CD4-positive, alpha-beta T cell (primary cell): ENCODE measurements at regions not wholly inside any gene's neighbourhood (a gene's known extent, or its start where the extent isn't known, plus 50 kb on each side); places are given as distances from the start of the nearest gene placed in this dataset.

Experiments used
- ATAC-seq: fragments of 200-7000 bp; cut with Tn5 transposase; one replicate; pipeline ENCODE4 v1.10.0; 2022; ENCODE audit warnings: mild to moderate bottlenecking; ENCODE audit not compliant: poor library complexity
- CTCF ChIA-PET: fragments of 350-600 bp; sonication (Branson Sonifier 250); formaldehyde crosslinking; loops from one replicate; lab custom pipeline; 2021; ENCODE audit warnings: antibody characterized with exemption, inconsistent platforms; lab: Charles Lee
- POLR2A ChIA-PET: fragments of 350-600 bp; sonication (Branson Sonifier 250); formaldehyde crosslinking; loops from one replicate; lab custom pipeline; 2021; ENCODE audit warnings: antibody characterized with exemption, inconsistent platforms; lab: Charles Lee
- DNase-seq, 14 experiments: peaks; one replicate each; pipeline ENCODE4 v3.0.0-alpha.2; 2013 to 2020; ENCODE audit warnings: mixed read lengths in 2 of 14
- H3K27ac ChIP-seq, 2 donors: one replicate each; pipeline versions ENCODE4 v1.5.1 to v1.7.0; 2013; ENCODE audit warnings: low read length in 2 of 2, low read depth in 1 of 2, mild to moderate bottlenecking in 1 of 2
- H3K27me3 ChIP-seq, 2 experiments: 1 replicate in 1 of 2; 2 replicates in 1 of 2; pipeline versions ENCODE4 v1.6.1 to v1.7.0; 2013; ENCODE audit warnings: low read length in 2 of 2, control low read depth in 1 of 2, mild to moderate bottlenecking in 1 of 2, moderate library complexity in 1 of 2; ENCODE audit not compliant: insufficient read depth in 2 of 2, control insufficient read depth in 1 of 2
- H3K36me3 ChIP-seq: one replicate; pipeline ENCODE4 v1.6.1; 2013; ENCODE audit warnings: low read length, control low read depth; ENCODE audit not compliant: insufficient read depth
- H3K4me1 ChIP-seq: one replicate; pipeline ENCODE4 v1.6.1; 2013; ENCODE audit warnings: low read length, control low read depth; ENCODE audit not compliant: insufficient read depth
- H3K4me3 ChIP-seq: one replicate; pipeline ENCODE4 v1.5.1; 2013; ENCODE audit warnings: mild to moderate bottlenecking, low read length, moderate library complexity
- H3K9me3 ChIP-seq, 2 experiments: 1 replicate in 1 of 2; 2 replicates in 1 of 2; pipeline versions ENCODE4 v1.6.1 to v1.7.0; 2013; ENCODE audit warnings: low read length in 2 of 2, mild to moderate bottlenecking in 2 of 2, control low read depth in 1 of 2, moderate library complexity in 1 of 2; ENCODE audit not compliant: control insufficient read depth in 1 of 2, insufficient read depth in 1 of 2
- H3K27ac Mint-ChIP-seq: one replicate; pipeline ENCODE4 v1.8.0; 2020; ENCODE audit warnings: mixed read lengths
- H3K27me3 Mint-ChIP-seq: one replicate; pipeline ENCODE4 v1.8.0; 2021; ENCODE audit warnings: mixed read lengths
- H3K36me3 Mint-ChIP-seq: one replicate; pipeline ENCODE4 v1.8.0; 2021; ENCODE audit warnings: low read depth, mixed read lengths
- H3K4me1 Mint-ChIP-seq: one replicate; pipeline ENCODE4 v1.8.0; 2021; ENCODE audit warnings: low read depth, mixed read lengths
- H3K4me3 Mint-ChIP-seq: one replicate; pipeline ENCODE4 v1.8.0; 2020; ENCODE audit warnings: mild to moderate bottlenecking, mixed read lengths
- H3K9me3 Mint-ChIP-seq: one replicate; pipeline ENCODE4 v1.8.0; 2020; ENCODE audit warnings: mixed read lengths
- CTCF ChIP-seq: fragments of 200-600 bp; IDR thresholded peaks from one replicate; pipeline ENCODE4 v1.8.0; 2022; ENCODE audit warnings: antibody characterized with exemption, mild to moderate bottlenecking
- intact Hi-C, 2 experiments: fragments of 100-400 bp; cut with DNase I in 1 of 2; cut with micrococcal nuclease in 1 of 2; formaldehyde crosslinking; loops; one replicate each; pipeline versions ENCODE4 v1.15.1 to v1.9.0; 2023 to 2025; cut with DNase I, micrococcal nuclease

DNA sequence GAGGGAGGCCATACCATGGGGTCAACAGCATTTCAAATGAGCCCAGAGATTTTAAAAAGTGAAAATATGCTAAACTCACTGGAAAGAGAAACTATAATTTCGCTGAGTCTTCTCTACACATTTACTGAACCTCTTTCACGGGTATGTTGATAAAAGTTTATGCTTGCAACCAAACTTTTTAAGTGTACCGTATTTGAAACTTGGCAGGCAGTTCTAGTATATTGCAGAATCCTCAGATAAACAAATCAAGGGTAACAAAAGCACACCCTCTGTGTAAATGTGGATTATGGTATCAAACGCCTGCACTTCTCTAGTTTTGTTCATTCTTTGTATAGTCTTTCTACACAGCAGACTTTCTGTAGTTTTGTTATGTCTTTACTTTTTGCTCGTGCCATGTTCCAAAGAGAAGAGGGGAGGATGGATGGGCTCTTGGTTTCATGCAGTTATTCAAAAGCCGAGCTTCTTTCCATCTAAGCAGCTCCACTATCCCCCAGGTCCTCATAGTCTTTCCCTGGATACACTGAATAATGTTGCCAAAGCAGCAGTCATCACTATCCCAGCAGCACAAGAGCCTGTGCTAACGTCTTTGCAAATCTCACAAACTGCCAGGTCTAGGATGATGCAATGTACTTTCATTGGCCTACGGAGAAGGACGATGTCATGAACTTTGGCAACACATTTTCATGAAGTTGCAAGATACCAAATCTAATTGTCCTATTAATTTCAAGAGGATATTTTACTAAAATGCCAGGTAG lies 131.2 kb downstream of the MPP7 start:
- Mint-ChIP-seq H3K27ac (no peak overlapping the region), H3K9me3 (no peaks in the 10 kb centered on the region)
- CTCF ChIA-PET, result interaction anchor here (0.8 to 1.1 kb wide), 2 partner anchors 11 to 70 kb away, joined by 3 read pairs; no protein-coding TSS in a partner anchor

DNA sequence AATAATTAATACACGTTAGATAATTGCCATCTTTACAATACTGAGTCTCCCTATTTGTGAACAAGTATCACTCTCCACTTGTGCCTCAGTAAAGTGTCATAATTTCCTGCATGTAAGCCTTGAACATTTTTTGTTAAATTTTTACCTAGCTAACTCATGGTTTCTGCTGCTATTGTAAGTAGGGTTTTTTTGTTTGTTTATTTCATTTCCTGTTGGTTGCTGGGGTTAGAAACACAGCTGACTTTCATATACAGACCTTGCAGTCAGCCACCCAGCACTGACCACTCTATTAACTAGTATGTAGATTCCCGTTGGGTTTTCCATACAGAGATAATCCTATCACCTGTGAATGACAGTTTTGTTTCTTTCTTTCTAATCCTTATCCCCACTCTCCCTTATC lies 133.3 kb downstream of the MPP7 start:
- H3K9me3 ChIP-seq, result no peaks in the 10 kb centered on the region
- no peaks in the 10 kb centered on the region for H3K36me3 ChIP-seq
- Mint-ChIP-seq H3K36me3 (peaks cover 17% of the 10 kb centered on the region), H3K27me3 (no peaks in the 10 kb centered on the region), H3K9me3 (no peaks in the 10 kb centered on the region), H3K27ac (no peak overlapping the region), H3K4me3 (no peak overlapping the region), H3K4me1 (peaks cover 32% of the 10 kb centered on the region)
- no peak overlapping the region for H3K4me3 ChIP-seq
- H3K27me3 ChIP-seq, result no peaks in the 10 kb centered on the region
- intact Hi-C loops, result no loop called here
- TF ChIP-seq CTCF, result no peak
- ChIA-PET POLR2A (no interaction called here), CTCF (interaction anchor here (1.4 kb wide), 1 partner anchor 10 kb away, joined by 6 read pairs; no protein-coding TSS in a partner anchor)
- ATAC-seq (no peak), DNase-seq (no peak)
- no peak overlapping the region for H3K27ac ChIP-seq
- H3K4me1 ChIP-seq, result no peaks in the 10 kb centered on the region

More for the DNA sequence above, 131.2 kb downstream of the MPP7 start:
- ATAC-seq (no peak), DNase-seq (no peak)
- Mint-ChIP-seq H3K4me1 (peaks cover 36% of the 10 kb centered on the region), H3K4me3 (no peak overlapping the region), H3K27me3 (no peaks in the 10 kb centered on the region), H3K36me3 (peaks cover 14% of the 10 kb centered on the region)
- H3K9me3 ChIP-seq, result no peaks in the 10 kb centered on the region
- no peaks in the 10 kb centered on the region for H3K27me3 ChIP-seq
- POLR2A ChIA-PET, result no interaction called here
- H3K27ac ChIP-seq, result no peak overlapping the region
- no peak for TF ChIP-seq CTCF
- no peak overlapping the region for H3K4me3 ChIP-seq
- no peaks in the 10 kb centered on the region for H3K36me3 ChIP-seq
- H3K4me1 ChIP-seq, result no peaks in the 10 kb centered on the region
- intact Hi-C loops, result no loop called here

DNA sequence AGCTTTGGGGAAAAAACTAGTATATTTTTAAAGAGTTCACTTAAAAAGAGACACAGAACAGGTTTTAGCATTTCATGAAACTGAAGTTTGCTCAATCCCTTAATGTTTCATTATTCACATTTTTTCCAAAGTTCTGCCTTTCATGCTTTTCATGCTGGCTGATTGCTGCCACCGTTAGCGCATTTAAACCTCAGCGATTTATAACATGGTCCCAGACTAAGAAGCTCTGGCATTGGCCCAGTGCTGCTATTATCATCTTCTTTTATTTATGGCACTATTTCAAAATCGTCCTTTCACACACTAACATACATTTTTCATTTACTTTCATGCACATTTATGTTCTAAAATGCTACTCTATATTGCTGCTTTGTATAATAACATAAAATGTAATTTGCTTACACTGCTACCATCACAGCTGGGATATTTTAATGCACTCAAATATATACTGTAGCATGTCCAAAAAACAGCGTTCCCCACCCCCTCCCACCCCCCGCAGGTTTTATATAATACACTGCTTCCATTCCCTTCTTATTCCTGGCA lies 141.9 kb downstream of the MPP7 start:
- no peaks in the 10 kb centered on the region for H3K27me3 Mint-ChIP-seq
- H3K4me1 ChIP-seq, result no peaks in the 10 kb centered on the region
- peaks cover 47% of the 10 kb centered on the region for H3K36me3 Mint-ChIP-seq
- H3K9me3 Mint-ChIP-seq, result no peaks in the 10 kb centered on the region
- TF ChIP-seq CTCF, result no peak
- ATAC-seq (no peak), DNase-seq (no peak)
- CTCF ChIA-PET, result interaction anchor here (1.1 to 1.6 kb wide), 3 partner anchors 10 to 40 kb away, joined by 3 to 4 read pairs (median 3); no protein-coding TSS in a partner anchor
- H3K27me3 ChIP-seq, result no peaks in the 10 kb centered on the region
- H3K4me3 Mint-ChIP-seq, result no peak overlapping the region
- POLR2A ChIA-PET, result no interaction called here
- H3K27ac Mint-ChIP-seq, result no peak overlapping the region
- intact Hi-C loops, result no loop called here
- no peak overlapping the region for H3K4me3 ChIP-seq
- peaks cover 37% of the 10 kb centered on the region for H3K4me1 Mint-ChIP-seq
- H3K36me3 ChIP-seq, result no peaks in the 10 kb centered on the region
- H3K9me3 ChIP-seq, result no peaks in the 10 kb centered on the region
- no peak overlapping the region for H3K27ac ChIP-seq
